Lung microvascular endothelial cell (primary cell): ENCODE measurements at regions not wholly inside any gene's neighbourhood (a gene's known extent, or its start where the extent isn't known, plus 50 kb on each side); places are given as distances from the start of the nearest gene placed in this dataset.

Source experiments
- DNase-seq, 2 donors: peaks; one replicate each; pipeline versions ENCODE4 v3.0.0 to v3.0.0-alpha.2; 2010; ENCODE audit warnings: low read depth in 2 of 2

- no peak for DNase-seq
These were observed 52.2 kb upstream of the PAX6 start for GRCh38 chr11:31863170-31863832.

- no peak for DNase-seq
These were observed 49.9 kb upstream of the PAX6 start for GRCh38 chr11:31861011-31861410.
